ENCODE measurements at regions not wholly inside any gene's neighbourhood (a gene's known extent, or its start where the extent isn't known, plus 50 kb on each side); places are given as distances from the start of the nearest gene placed in this dataset.

DNA sequence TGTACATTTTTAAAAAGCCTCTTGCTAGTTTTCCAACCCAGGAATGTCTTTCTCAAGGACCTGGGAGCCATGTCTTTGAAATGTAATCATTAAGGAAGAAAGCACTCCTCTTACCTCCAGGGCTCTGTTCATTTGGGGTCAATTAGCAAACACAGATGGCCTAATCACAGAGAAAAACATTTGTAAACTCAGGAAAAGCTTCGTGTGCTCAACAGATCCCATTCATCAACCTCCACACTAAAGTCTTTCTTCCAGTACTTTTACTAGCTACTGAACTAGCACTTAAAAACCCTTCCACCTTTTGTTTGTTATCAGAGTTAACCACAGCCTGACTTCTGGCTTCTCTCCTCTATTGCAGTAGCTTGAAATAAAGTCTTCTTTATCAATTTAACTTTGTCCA lies 441.4 kb downstream of the PCDH20 start (continued):
- TF ChIP-seq, protein P1, sequence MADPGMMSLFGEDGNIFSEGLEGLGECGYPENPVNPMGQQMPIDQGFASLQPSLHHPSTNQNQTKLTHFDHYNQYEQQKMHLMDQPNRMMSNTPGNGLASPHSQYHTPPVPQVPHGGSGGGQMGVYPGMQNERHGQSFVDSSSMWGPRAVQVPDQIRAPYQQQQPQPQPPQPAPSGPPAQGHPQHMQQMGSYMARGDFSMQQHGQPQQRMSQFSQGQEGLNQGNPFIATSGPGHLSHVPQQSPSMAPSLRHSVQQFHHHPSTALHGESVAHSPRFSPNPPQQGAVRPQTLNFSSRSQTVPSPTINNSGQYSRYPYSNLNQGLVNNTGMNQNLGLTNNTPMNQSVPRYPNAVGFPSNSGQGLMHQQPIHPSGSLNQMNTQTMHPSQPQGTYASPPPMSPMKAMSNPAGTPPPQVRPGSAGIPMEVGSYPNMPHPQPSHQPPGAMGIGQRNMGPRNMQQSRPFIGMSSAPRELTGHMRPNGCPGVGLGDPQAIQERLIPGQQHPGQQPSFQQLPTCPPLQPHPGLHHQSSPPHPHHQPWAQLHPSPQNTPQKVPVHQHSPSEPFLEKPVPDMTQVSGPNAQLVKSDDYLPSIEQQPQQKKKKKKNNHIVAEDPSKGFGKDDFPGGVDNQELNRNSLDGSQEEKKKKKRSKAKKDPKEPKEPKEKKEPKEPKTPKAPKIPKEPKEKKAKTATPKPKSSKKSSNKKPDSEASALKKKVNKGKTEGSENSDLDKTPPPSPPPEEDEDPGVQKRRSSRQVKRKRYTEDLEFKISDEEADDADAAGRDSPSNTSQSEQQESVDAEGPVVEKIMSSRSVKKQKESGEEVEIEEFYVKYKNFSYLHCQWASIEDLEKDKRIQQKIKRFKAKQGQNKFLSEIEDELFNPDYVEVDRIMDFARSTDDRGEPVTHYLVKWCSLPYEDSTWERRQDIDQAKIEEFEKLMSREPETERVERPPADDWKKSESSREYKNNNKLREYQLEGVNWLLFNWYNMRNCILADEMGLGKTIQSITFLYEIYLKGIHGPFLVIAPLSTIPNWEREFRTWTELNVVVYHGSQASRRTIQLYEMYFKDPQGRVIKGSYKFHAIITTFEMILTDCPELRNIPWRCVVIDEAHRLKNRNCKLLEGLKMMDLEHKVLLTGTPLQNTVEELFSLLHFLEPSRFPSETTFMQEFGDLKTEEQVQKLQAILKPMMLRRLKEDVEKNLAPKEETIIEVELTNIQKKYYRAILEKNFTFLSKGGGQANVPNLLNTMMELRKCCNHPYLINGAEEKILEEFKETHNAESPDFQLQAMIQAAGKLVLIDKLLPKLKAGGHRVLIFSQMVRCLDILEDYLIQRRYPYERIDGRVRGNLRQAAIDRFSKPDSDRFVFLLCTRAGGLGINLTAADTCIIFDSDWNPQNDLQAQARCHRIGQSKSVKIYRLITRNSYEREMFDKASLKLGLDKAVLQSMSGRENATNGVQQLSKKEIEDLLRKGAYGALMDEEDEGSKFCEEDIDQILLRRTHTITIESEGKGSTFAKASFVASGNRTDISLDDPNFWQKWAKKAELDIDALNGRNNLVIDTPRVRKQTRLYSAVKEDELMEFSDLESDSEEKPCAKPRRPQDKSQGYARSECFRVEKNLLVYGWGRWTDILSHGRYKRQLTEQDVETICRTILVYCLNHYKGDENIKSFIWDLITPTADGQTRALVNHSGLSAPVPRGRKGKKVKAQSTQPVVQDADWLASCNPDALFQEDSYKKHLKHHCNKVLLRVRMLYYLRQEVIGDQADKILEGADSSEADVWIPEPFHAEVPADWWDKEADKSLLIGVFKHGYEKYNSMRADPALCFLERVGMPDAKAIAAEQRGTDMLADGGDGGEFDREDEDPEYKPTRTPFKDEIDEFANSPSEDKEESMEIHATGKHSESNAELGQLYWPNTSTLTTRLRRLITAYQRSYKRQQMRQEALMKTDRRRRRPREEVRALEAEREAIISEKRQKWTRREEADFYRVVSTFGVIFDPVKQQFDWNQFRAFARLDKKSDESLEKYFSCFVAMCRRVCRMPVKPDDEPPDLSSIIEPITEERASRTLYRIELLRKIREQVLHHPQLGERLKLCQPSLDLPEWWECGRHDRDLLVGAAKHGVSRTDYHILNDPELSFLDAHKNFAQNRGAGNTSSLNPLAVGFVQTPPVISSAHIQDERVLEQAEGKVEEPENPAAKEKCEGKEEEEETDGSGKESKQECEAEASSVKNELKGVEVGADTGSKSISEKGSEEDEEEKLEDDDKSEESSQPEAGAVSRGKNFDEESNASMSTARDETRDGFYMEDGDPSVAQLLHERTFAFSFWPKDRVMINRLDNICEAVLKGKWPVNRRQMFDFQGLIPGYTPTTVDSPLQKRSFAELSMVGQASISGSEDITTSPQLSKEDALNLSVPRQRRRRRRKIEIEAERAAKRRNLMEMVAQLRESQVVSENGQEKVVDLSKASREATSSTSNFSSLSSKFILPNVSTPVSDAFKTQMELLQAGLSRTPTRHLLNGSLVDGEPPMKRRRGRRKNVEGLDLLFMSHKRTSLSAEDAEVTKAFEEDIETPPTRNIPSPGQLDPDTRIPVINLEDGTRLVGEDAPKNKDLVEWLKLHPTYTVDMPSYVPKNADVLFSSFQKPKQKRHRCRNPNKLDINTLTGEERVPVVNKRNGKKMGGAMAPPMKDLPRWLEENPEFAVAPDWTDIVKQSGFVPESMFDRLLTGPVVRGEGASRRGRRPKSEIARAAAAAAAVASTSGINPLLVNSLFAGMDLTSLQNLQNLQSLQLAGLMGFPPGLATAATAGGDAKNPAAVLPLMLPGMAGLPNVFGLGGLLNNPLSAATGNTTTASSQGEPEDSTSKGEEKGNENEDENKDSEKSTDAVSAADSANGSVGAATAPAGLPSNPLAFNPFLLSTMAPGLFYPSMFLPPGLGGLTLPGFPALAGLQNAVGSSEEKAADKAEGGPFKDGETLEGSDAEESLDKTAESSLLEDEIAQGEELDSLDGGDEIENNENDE (IDR thresholded peaks at IDR 0.05; ENCODE audit: insufficient replicate concordance, low read length): no peak
- TF ChIP-seq SAP30 (IDR thresholded peaks at IDR 0.05; ENCODE audit: insufficient read depth, insufficient replicate concordance, low read length): no peak
- TF ChIP-seq, protein P2, sequence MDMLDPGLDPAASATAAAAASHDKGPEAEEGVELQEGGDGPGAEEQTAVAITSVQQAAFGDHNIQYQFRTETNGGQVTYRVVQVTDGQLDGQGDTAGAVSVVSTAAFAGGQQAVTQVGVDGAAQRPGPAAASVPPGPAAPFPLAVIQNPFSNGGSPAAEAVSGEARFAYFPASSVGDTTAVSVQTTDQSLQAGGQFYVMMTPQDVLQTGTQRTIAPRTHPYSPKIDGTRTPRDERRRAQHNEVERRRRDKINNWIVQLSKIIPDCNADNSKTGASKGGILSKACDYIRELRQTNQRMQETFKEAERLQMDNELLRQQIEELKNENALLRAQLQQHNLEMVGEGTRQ (IDR thresholded peaks at IDR 0.05; ENCODE audit: low read length): no peak
- TF ChIP-seq KDM4A (IDR thresholded peaks at IDR 0.05; ENCODE audit: low read depth, low read length, severe bottlenecking): no peak
- TF ChIP-seq ASH2L (IDR thresholded peaks at IDR 0.05; ENCODE audit: low read length): no peak
- no peak for TF ChIP-seq BRCA1 (IDR thresholded peaks at IDR 0.05; ENCODE audit: low read depth, low read length)
